ENCODE measurements at regions not wholly inside any gene's neighbourhood (a gene's known extent, or its start where the extent isn't known, plus 50 kb on each side); places are given as distances from the start of the nearest gene placed in this dataset.
"Not testable (repeated sequence)": the region's sequence is repeated elsewhere in the genome, so short reads cannot be mapped to it uniquely, and the experiment has no call there.

DNA sequence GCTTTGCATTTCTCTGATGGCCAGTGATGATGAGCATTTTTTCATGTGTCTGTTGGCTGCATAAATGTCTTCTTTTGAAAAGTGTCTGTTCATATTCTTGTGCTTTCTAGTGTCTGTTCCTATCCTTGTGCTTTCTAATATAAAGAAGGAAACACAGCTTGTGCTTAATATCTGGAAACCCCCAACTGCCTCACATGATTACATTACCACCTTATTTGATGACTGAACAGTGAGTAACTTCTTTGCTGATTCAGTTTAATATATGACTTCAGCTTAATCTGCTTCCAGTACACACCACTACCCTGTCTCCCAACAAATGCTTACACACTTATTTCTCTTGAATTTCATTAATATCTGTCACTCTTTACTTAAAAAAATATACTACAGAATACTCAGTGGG lies 835.1 kb downstream of the EDEM1 start:
- H3K4me3 Mint-ChIP-seq (ENCODE audit: low read depth, unreplicated experiment), result no peak overlapping the region
- H3K27ac Mint-ChIP-seq (ENCODE audit: unreplicated experiment), result no peak overlapping the region
- BruUV-seq (replicated peaks), result no TSS peak
- CTCF ChIA-PET, result no interaction called here
- H3K27me3 Mint-ChIP-seq (ENCODE audit: unreplicated experiment), result no peaks in the 10 kb centered on the region
- no peaks in the 10 kb centered on the region for H3K9me3 Mint-ChIP-seq (ENCODE audit: low read depth, unreplicated experiment)
- intact Hi-C loops (cut with micrococcal nuclease; ENCODE audit: unreplicated experiment), result no loop called here
- TF ChIP-seq, protein P1, sequence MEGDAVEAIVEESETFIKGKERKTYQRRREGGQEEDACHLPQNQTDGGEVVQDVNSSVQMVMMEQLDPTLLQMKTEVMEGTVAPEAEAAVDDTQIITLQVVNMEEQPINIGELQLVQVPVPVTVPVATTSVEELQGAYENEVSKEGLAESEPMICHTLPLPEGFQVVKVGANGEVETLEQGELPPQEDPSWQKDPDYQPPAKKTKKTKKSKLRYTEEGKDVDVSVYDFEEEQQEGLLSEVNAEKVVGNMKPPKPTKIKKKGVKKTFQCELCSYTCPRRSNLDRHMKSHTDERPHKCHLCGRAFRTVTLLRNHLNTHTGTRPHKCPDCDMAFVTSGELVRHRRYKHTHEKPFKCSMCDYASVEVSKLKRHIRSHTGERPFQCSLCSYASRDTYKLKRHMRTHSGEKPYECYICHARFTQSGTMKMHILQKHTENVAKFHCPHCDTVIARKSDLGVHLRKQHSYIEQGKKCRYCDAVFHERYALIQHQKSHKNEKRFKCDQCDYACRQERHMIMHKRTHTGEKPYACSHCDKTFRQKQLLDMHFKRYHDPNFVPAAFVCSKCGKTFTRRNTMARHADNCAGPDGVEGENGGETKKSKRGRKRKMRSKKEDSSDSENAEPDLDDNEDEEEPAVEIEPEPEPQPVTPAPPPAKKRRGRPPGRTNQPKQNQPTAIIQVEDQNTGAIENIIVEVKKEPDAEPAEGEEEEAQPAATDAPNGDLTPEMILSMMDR (IDR thresholded peaks at IDR 0.05; ENCODE audit: unreplicated experiment), result no peak
- no peaks in the 10 kb centered on the region for H3K4me1 Mint-ChIP-seq (ENCODE audit: low read depth, unreplicated experiment)
- H3K36me3 Mint-ChIP-seq (ENCODE audit: insufficient read depth, unreplicated experiment), result no peaks in the 10 kb centered on the region
- DNase-seq, result no peak

DNA sequence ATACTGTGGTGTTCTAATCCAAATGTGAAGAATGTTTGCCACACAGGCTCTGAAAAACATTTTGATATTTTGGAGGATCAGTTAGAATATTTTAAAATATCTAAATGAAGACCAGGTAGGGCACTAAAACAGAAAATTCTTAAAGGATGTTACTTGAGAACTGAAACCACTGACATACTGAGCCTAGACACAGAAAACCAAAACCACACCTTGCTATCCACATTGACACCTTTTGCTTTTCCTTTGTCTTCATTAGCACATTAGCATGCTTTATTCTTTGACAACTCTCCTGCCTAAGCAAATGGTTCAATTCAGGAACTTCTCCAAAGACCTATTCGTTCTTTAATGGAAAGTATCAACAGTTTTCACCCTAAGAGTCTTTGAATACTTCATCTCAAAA lies 835.9 kb upstream of the GRM7 start:
- no peak overlapping the region for H3K4me3 Mint-ChIP-seq (ENCODE audit: low read depth, unreplicated experiment)
- H3K27me3 Mint-ChIP-seq (ENCODE audit: unreplicated experiment), result no peaks in the 10 kb centered on the region
- no peak for DNase-seq
- CTCF ChIA-PET, result no interaction called here
- no peak overlapping the region for H3K27ac Mint-ChIP-seq (ENCODE audit: unreplicated experiment)
- no TSS peak for BruUV-seq (replicated peaks)
- no peaks in the 10 kb centered on the region for H3K4me1 Mint-ChIP-seq (ENCODE audit: low read depth, unreplicated experiment)
- TF ChIP-seq, protein P1 (IDR thresholded peaks at IDR 0.05; ENCODE audit: unreplicated experiment), result no peak
- H3K36me3 Mint-ChIP-seq (ENCODE audit: insufficient read depth, unreplicated experiment), result no peaks in the 10 kb centered on the region
- peaks cover 8% of the 10 kb centered on the region for H3K9me3 Mint-ChIP-seq (ENCODE audit: low read depth, unreplicated experiment)
- intact Hi-C loops (cut with micrococcal nuclease; ENCODE audit: unreplicated experiment), result no loop called here

DNA sequence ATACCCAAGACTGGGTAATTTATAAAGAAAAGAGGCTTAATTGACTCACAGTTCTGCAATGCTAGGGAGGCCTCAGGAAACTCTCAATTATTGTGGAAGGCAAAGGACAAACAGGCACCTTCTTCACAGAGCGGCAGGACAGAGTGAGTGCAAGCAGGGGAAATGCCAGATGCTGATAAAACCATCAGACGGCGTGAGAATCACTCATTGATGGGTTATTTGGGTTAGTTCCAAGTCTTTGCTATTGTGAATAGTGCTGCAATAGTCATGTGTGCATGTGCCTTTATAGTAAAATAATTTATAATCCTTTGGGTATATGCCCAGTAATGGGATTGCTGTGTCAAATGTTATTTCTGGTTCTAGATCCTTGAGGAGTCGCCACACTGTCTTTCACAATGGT lies 830.3 kb upstream of the GRM7 start:
- DNase-seq; H3K36me3 Mint-ChIP-seq (ENCODE audit: insufficient read depth, unreplicated experiment); intact Hi-C loops (cut with micrococcal nuclease; ENCODE audit: unreplicated experiment); H3K27ac Mint-ChIP-seq (ENCODE audit: unreplicated experiment); CTCF ChIA-PET; H3K27me3 Mint-ChIP-seq (ENCODE audit: unreplicated experiment); BruUV-seq (replicated peaks); H3K4me1 Mint-ChIP-seq (ENCODE audit: low read depth, unreplicated experiment); H3K4me3 Mint-ChIP-seq (ENCODE audit: low read depth, unreplicated experiment): not testable (repeated sequence)
- H3K9me3 Mint-ChIP-seq (ENCODE audit: low read depth, unreplicated experiment), result peaks cover 15% of the 10 kb centered on the region

DNA sequence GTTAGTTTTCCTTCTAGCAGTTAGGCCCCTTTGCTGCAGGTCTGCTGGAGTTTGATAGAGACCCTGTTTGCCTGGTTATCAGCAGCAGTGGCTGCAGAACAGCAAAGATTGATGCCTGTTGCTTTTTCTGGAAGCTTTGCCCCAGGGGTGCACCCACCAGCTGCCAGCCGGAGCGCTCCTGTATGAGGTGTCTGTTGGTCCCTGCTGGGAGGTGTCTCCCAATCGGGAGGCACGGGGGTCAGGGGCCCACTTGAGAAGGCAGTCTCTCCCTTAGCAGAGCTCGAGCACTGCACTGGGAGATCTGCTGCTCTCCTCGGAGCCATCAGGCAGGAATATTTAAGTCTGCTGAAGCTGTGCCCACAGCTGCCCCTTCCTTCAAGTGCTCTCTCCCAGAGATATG lies 825.3 kb upstream of the GRM7 start:
- BruUV-seq (replicated peaks), result no TSS peak
- no peak for DNase-seq
- Mint-ChIP-seq H3K4me1 (ENCODE audit: low read depth, unreplicated experiment) (no peaks in the 10 kb centered on the region), H3K27me3 (ENCODE audit: unreplicated experiment) (no peaks in the 10 kb centered on the region), H3K4me3 (ENCODE audit: low read depth, unreplicated experiment) (no peak overlapping the region), H3K36me3 (ENCODE audit: insufficient read depth, unreplicated experiment) (no peaks in the 10 kb centered on the region), H3K9me3 (ENCODE audit: low read depth, unreplicated experiment) (peaks cover 7% of the 10 kb centered on the region), H3K27ac (ENCODE audit: unreplicated experiment) (no peak overlapping the region)
- intact Hi-C loops (cut with micrococcal nuclease; ENCODE audit: unreplicated experiment), result no loop called here
- CTCF ChIA-PET, result no interaction called here
- TF ChIP-seq, protein P1 (IDR thresholded peaks at IDR 0.05; ENCODE audit: unreplicated experiment), result no peak

DNA sequence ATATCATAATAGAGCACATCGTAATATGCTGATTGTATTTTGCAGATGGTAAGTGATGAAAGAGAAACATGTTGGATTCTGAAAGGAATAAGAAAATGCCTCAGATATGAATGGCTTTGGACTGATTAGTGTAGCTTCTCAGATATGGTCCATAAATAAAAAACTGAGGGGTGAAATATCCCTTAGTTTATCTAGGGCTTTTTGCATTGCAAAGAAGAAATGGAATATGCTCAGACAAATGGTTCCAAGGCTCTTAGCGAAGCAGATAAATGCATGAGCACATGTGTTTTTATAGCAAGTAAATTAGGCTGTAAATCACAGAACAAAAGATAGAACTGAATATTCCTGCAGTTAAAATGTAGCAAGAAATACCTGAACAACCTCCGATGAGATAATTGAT lies 820.9 kb upstream of the GRM7 start:
- H3K27ac Mint-ChIP-seq (ENCODE audit: unreplicated experiment), result no peak overlapping the region
- no peaks in the 10 kb centered on the region for H3K4me1 Mint-ChIP-seq (ENCODE audit: low read depth, unreplicated experiment)
- no peaks in the 10 kb centered on the region for H3K36me3 Mint-ChIP-seq (ENCODE audit: insufficient read depth, unreplicated experiment)
- H3K4me3 Mint-ChIP-seq (ENCODE audit: low read depth, unreplicated experiment), result no peak overlapping the region
- no peaks in the 10 kb centered on the region for H3K27me3 Mint-ChIP-seq (ENCODE audit: unreplicated experiment)
- intact Hi-C loops (cut with micrococcal nuclease; ENCODE audit: unreplicated experiment), result no loop called here
- H3K9me3 Mint-ChIP-seq (ENCODE audit: low read depth, unreplicated experiment), result no peaks in the 10 kb centered on the region
- no peak for DNase-seq
- CTCF ChIA-PET, result no interaction called here
- BruUV-seq (replicated peaks), result no TSS peak
- TF ChIP-seq, protein P1 (IDR thresholded peaks at IDR 0.05; ENCODE audit: unreplicated experiment), result no peak

Measured in Calu3 (cell line).